HCT116 (cell line): ENCODE measurements at regions not wholly inside any gene's neighbourhood (a gene's known extent, or its start where the extent isn't known, plus 50 kb on each side); places are given as distances from the start of the nearest gene placed in this dataset.

Experiments
- POLR2A ChIP-seq: IDR thresholded peaks from 2 replicates; pipeline ENCODE4 v1.7.0; 2011; ENCODE audit warnings: borderline replicate concordance; ENCODE audit not compliant: insufficient read depth, insufficient read length; ENCODE audit errors: extremely low read depth
- TF ChIP-seq, protein P1 (sequence below), 3 experiments: fragments of 200-600 bp in 1 of 3; sonication (generic) in 1 of 3; IDR thresholded peaks in 2 of 3; conservative IDR thresholded peaks in 1 of 3; 2 replicates each; pipeline ENCODE4 v1.5.1; 2012 to 2017; ENCODE audit warnings: low read depth in 2 of 3, low read length in 2 of 3, antibody characterized with exemption in 1 of 3, borderline replicate concordance in 1 of 3, control low read depth in 1 of 3, mild to moderate bottlenecking in 1 of 3, mixed read lengths in 1 of 3, mixed run types in 1 of 3, moderate library complexity in 1 of 3; ENCODE audit not compliant: insufficient read depth in 1 of 3

- TF ChIP-seq POLR2A, result no peak
- TF ChIP-seq, protein P1, sequence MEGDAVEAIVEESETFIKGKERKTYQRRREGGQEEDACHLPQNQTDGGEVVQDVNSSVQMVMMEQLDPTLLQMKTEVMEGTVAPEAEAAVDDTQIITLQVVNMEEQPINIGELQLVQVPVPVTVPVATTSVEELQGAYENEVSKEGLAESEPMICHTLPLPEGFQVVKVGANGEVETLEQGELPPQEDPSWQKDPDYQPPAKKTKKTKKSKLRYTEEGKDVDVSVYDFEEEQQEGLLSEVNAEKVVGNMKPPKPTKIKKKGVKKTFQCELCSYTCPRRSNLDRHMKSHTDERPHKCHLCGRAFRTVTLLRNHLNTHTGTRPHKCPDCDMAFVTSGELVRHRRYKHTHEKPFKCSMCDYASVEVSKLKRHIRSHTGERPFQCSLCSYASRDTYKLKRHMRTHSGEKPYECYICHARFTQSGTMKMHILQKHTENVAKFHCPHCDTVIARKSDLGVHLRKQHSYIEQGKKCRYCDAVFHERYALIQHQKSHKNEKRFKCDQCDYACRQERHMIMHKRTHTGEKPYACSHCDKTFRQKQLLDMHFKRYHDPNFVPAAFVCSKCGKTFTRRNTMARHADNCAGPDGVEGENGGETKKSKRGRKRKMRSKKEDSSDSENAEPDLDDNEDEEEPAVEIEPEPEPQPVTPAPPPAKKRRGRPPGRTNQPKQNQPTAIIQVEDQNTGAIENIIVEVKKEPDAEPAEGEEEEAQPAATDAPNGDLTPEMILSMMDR (IDR thresholded peaks at IDR 0.05 in 2 of 3, conservative IDR thresholded peaks at IDR 0.05 in 1 of 3; ENCODE audit: borderline replicate concordance in 1 of 3, insufficient read depth in 1 of 3, low read depth in 2 of 3, low read length in 2 of 3), result no peak
Measured at GRCh38 chr5:143501310-143502044, 98.0 kb upstream of the NR3C1 start.
